SU-DHL-6 (cell line): ENCODE measurements at regions not wholly inside any gene's neighbourhood (a gene's known extent, or its start where the extent isn't known, plus 50 kb on each side); places are given as distances from the start of the nearest gene placed in this dataset.
A peak's percentile ranks its signal among the peaks of the same experiment; 100 is the strongest.

Experiments
- H2AFZ ChIP-seq: fragments of 200-600 bp; sonication (generic); 2 replicates; pipeline ENCODE4 v1.6.1; 2014; ENCODE audit warnings: low read depth, mild to moderate bottlenecking, moderate library complexity, mixed read lengths, antibody characterized with exemption, low read length; ENCODE audit not compliant: severe bottlenecking
- H3F3A ChIP-seq: fragments of 200-600 bp; shearing (Covaris generic); 2 replicates; pipeline ENCODE4 v1.6.0; 2016; ENCODE audit warnings: antibody characterized with exemption, mild to moderate bottlenecking; ENCODE audit not compliant: insufficient read depth
- H3K27ac ChIP-seq: fragments of 200-600 bp; sonication (generic); 2 replicates; pipeline ENCODE4 v1.5.1; 2016; ENCODE audit warnings: low read depth, mild to moderate bottlenecking, low read length, moderate library complexity, mixed read lengths
- H3K27me3 ChIP-seq: fragments of 200-600 bp; sonication (generic), shearing (Covaris generic); 2 replicates; pipeline ENCODE4 v1.6.0; 2014; ENCODE audit warnings: mild to moderate bottlenecking, low read length
- H3K36me3 ChIP-seq: fragments of 200-600 bp; sonication (generic); 2 replicates; pipeline ENCODE4 v1.6.1; 2014; ENCODE audit warnings: mild to moderate bottlenecking, low read length, mixed read lengths
- H3K4me2 ChIP-seq: fragments of 300-600, 200-600 bp; shearing (Covaris generic), sonication (generic); 2 replicates; pipeline ENCODE4 v1.6.0; 2014; ENCODE audit warnings: low read length, low read depth, mild to moderate bottlenecking; ENCODE audit not compliant: poor library complexity, severe bottlenecking
- H3K4me3 ChIP-seq: fragments of 200-600 bp; sonication (generic); 2 replicates; pipeline ENCODE4 v1.5.1; 2014; ENCODE audit warnings: antibody characterized with exemption, low read length, mild to moderate bottlenecking, mixed read lengths; ENCODE audit not compliant: insufficient read depth, poor library complexity, severe bottlenecking
- H3K79me2 ChIP-seq: fragments of 200-600 bp; sonication (generic); 2 replicates; pipeline ENCODE4 v1.6.1; 2014; ENCODE audit warnings: mild to moderate bottlenecking, low read length, moderate library complexity; ENCODE audit not compliant: insufficient read depth
- H3K9ac ChIP-seq: fragments of 200-600 bp; sonication (generic); 2 replicates; pipeline ENCODE4 v1.7.0; 2014; ENCODE audit warnings: mild to moderate bottlenecking, low read length
- H3K9me2 ChIP-seq: fragments of 200-600 bp; sonication (generic); replicated peaks from 2 replicates; pipeline ENCODE4 v1.6.1; 2014; ENCODE audit warnings: low read length; ENCODE audit not compliant: insufficient read depth
- H3K9me3 ChIP-seq: fragments of 200-600 bp; sonication (generic); 2 replicates; pipeline ENCODE4 v1.6.1; 2014; ENCODE audit warnings: low read length, mixed read lengths; ENCODE audit not compliant: insufficient read depth
- H4K20me1 ChIP-seq: fragments of 200-600 bp; sonication (generic); 2 replicates; pipeline ENCODE4 v1.6.1; 2014; ENCODE audit warnings: low read depth, mild to moderate bottlenecking, antibody characterized with exemption, low read length, moderate library complexity, mixed read lengths
- CTCF ChIP-seq: fragments of 200-600 bp; sonication (generic); IDR thresholded peaks from one replicate; pipeline ENCODE4 v1.5.1; 2017; ENCODE audit warnings: antibody characterized with exemption, mild to moderate bottlenecking, low read length, moderate library complexity; ENCODE audit not compliant: insufficient read depth, poor library complexity, severe bottlenecking
- EZH2phosphoT487 ChIP-seq: fragments of 200-600 bp; sonication (generic), shearing (Covaris generic); conservative IDR thresholded peaks from 2 replicates; pipeline ENCODE4 v1.6.1; 2018; ENCODE audit warnings: mild to moderate bottlenecking, antibody characterized with exemption, low read length, moderate library complexity, mixed read lengths

GRCh38 chr4:153081006-153081580 is 123.2 kb upstream of the TRIM2 start:
- Histone ChIP-seq H2AFZ (no peak overlapping the region), H3K9me2 (no peaks in the 10 kb centered on the region), H3K36me3 (no peaks in the 10 kb centered on the region), H3K79me2 (no peaks in the 10 kb centered on the region), H3K27me3 (no peaks in the 10 kb centered on the region), H4K20me1 (no peaks in the 10 kb centered on the region), H3K9ac (no peak overlapping the region), H3K4me2 (no peak overlapping the region), H3F3A (no peaks in the 10 kb centered on the region), H3K4me3 (no peak overlapping the region), H3K9me3 (no peaks in the 10 kb centered on the region), H3K27ac (no peak overlapping the region)
- TF ChIP-seq EZH2phosphoT487, result no peak
- no peak for TF ChIP-seq CTCF

GRCh38 chr4:153081693-153082092 is 122.5 kb upstream of the TRIM2 start:
- H3K79me2 ChIP-seq, result no peaks in the 10 kb centered on the region
- no peak overlapping the region for H3K4me3 ChIP-seq
- no peak overlapping the region for H2AFZ ChIP-seq
- H3K36me3 ChIP-seq, result no peaks in the 10 kb centered on the region
- TF ChIP-seq CTCF (no peak), EZH2phosphoT487 (no peak)
- no peaks in the 10 kb centered on the region for H4K20me1 ChIP-seq
- no peaks in the 10 kb centered on the region for H3K9me2 ChIP-seq
- H3K9me3 ChIP-seq, result no peaks in the 10 kb centered on the region
- H3K9ac ChIP-seq, result no peak overlapping the region
- no peaks in the 10 kb centered on the region for H3K27me3 ChIP-seq
- no peak overlapping the region for H3K4me2 ChIP-seq
- no peaks in the 10 kb centered on the region for H3F3A ChIP-seq
- H3K27ac ChIP-seq, result no peak overlapping the region

- Histone ChIP-seq H3K4me2 (peak overlapping the region; percentile 35), H3K9ac (0 out of 2 replicates have a peak overlapping the region, but pooled peaks have one; percentile 2), H3F3A (no peaks in the 10 kb centered on the region), H3K36me3 (no peaks in the 10 kb centered on the region), H3K79me2 (no peaks in the 10 kb centered on the region), H3K9me2 (no peaks in the 10 kb centered on the region), H3K4me3 (no peak overlapping the region), H3K27ac (no peak overlapping the region), H3K27me3 (no peaks in the 10 kb centered on the region), H3K9me3 (no peaks in the 10 kb centered on the region), H4K20me1 (no peaks in the 10 kb centered on the region), H2AFZ (peak overlapping the region; percentile 93)
- no peak for TF ChIP-seq CTCF
- TF ChIP-seq EZH2phosphoT487, result no peak
Measured at GRCh38 chr4:153082322-153083301, 121.6 kb upstream of the TRIM2 start.
